ENCODE measurements at regions not wholly inside any gene's neighbourhood (a gene's known extent, or its start where the extent isn't known, plus 50 kb on each side); places are given as distances from the start of the nearest gene placed in this dataset.

- Histone ChIP-seq H3K36me3 (no peaks in the 10 kb centered on the region), H3K4me3 (no peak overlapping the region), H3K27ac (no peak overlapping the region), H3K9me3 (no peaks in the 10 kb centered on the region), H3K27me3 (no peaks in the 10 kb centered on the region), H3K4me1 (no peaks in the 10 kb centered on the region)
- no peak for TF ChIP-seq CTCF (IDR thresholded peaks at IDR 0.05)
- intact Hi-C loops (cut with DNase I) = no loop called here
- ATAC-seq = no peak
- no peak for DNase-seq
Measured at GRCh38 chr2:208830203-208830602, 423.6 kb downstream of the PTH2R start.

- ATAC-seq (no peak), DNase-seq (no peak)
- Histone ChIP-seq H3K9me3 (no peaks in the 10 kb centered on the region), H3K27me3 (no peaks in the 10 kb centered on the region), H3K4me3 (no peak overlapping the region), H3K4me1 (no peaks in the 10 kb centered on the region), H3K36me3 (no peaks in the 10 kb centered on the region), H3K27ac (no peak overlapping the region)
- TF ChIP-seq CTCF (IDR thresholded peaks at IDR 0.05) = no peak
- intact Hi-C loops (cut with DNase I) = no loop called here
Measured at GRCh38 chr2:208847651-208848050, 441.1 kb downstream of the PTH2R start.

- no peak for TF ChIP-seq CTCF (IDR thresholded peaks at IDR 0.05)
- Histone ChIP-seq H3K4me1 (no peaks in the 10 kb centered on the region), H3K27ac (no peak overlapping the region), H3K36me3 (no peaks in the 10 kb centered on the region), H3K27me3 (no peaks in the 10 kb centered on the region), H3K9me3 (peaks cover 4% of the 10 kb centered on the region), H3K4me3 (no peak overlapping the region)
- ATAC-seq = no peak
- no peak for DNase-seq
- intact Hi-C loops (cut with DNase I) = no loop called here
Measured at GRCh38 chr2:208854717-208855116, 448.1 kb downstream of the PTH2R start.

GRCh38 chr2:208867374-208867773, 460.8 kb downstream of the PTH2R start:
- ATAC-seq (no peak), DNase-seq (no peak)
- no peaks in the 10 kb centered on the region for H3K27me3 ChIP-seq
- H3K4me1 ChIP-seq = no peaks in the 10 kb centered on the region
- intact Hi-C loops (cut with DNase I) = no loop called here
- H3K27ac ChIP-seq = no peak overlapping the region
- no peak for TF ChIP-seq CTCF (IDR thresholded peaks at IDR 0.05)
- no peaks in the 10 kb centered on the region for H3K36me3 ChIP-seq
- no peak overlapping the region for H3K4me3 ChIP-seq
- no peaks in the 10 kb centered on the region for H3K9me3 ChIP-seq

GRCh38 chr2:208872591-208872990, 466.0 kb downstream of the PTH2R start:
- intact Hi-C loops (cut with DNase I) = no loop called here
- Histone ChIP-seq H3K36me3 (no peaks in the 10 kb centered on the region), H3K4me3 (no peak overlapping the region), H3K9me3 (no peaks in the 10 kb centered on the region), H3K27ac (no peak overlapping the region), H3K27me3 (no peaks in the 10 kb centered on the region), H3K4me1 (no peaks in the 10 kb centered on the region)
- ATAC-seq (no peak), DNase-seq (no peak)
- no peak for TF ChIP-seq CTCF (IDR thresholded peaks at IDR 0.05)

GRCh38 chr2:208879666-208880065, 473.1 kb downstream of the PTH2R start:
- H3K27ac ChIP-seq = no peak overlapping the region
- no peaks in the 10 kb centered on the region for H3K9me3 ChIP-seq
- no peak for TF ChIP-seq CTCF (IDR thresholded peaks at IDR 0.05)
- H3K4me1 ChIP-seq = no peaks in the 10 kb centered on the region
- H3K27me3 ChIP-seq = no peaks in the 10 kb centered on the region
- intact Hi-C loops (cut with DNase I) = no loop called here
- no peak overlapping the region for H3K4me3 ChIP-seq
- DNase-seq (no peak), ATAC-seq (no peak)
- H3K36me3 ChIP-seq = no peaks in the 10 kb centered on the region
